ENCODE measurements at regions not wholly inside any gene's neighbourhood (a gene's known extent, or its start where the extent isn't known, plus 50 kb on each side); places are given as distances from the start of the nearest gene placed in this dataset.

DNA sequence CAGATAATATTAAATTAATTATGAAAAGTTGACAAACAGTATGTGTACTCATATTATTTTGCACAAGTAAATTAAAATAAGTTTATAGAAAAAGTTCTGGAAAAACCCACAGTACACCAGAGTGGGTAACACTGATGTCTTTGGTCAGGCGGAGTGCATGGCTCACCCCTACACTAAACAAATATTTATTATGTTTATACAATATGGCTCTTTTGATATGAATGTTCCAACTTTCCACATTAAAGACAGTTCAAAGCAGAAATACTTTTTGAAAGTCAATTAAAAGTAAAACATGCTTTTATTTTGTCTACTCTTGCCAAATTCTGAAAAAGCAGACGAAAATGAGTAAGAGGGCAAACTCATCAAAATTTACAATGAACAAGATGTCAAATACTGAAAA, 56.2 kb upstream of the DCBLD2 start:
- H3K4me3 ChIP-seq (ENCODE audit: low read depth, low read length): no peak overlapping the region
- H3K27me3 ChIP-seq (replicated peaks): no peaks in the 10 kb centered on the region
- no peaks in the 10 kb centered on the region for H3K36me3 ChIP-seq (replicated peaks)
- in situ Hi-C loops (cut with HindIII; ENCODE audit: low pct_ligation_motif_present, low sequenced_read_pairs): no loop called here
- H3K27ac ChIP-seq: no peak overlapping the region
- TF ChIP-seq CTCF (IDR thresholded peaks at IDR 0.05; ENCODE audit: low read depth, low read length, missing control alignments): no peak
- DNase-seq: no peak

DNA sequence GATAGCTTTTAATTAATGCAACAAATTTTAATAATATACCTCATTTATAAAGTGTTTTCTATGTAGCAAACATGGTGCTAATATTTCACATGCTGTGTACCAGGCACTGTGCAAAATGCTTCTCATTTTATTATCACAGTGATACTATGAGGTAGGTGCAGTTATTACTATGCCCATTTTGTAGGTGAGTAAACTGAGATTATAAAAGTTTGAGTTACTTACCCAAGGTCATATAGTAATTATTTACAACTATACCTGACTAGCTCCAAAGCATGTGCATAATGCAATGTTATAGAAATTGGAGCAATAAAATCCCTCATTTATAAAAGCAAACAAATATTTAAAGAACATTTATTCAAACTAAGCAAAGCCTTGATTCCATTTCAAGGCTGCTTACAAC, 54.5 kb upstream of the DCBLD2 start:
- Histone ChIP-seq H3K36me3 (replicated peaks) (no peaks in the 10 kb centered on the region), H3K27ac (no peak overlapping the region), H3K4me3 (ENCODE audit: low read depth, low read length) (no peak overlapping the region), H3K27me3 (replicated peaks) (no peaks in the 10 kb centered on the region)
- no peak for TF ChIP-seq CTCF (IDR thresholded peaks at IDR 0.05; ENCODE audit: low read depth, low read length, missing control alignments)
- in situ Hi-C loops (cut with HindIII; ENCODE audit: low pct_ligation_motif_present, low sequenced_read_pairs): no loop called here
- DNase-seq: no peak

DNA sequence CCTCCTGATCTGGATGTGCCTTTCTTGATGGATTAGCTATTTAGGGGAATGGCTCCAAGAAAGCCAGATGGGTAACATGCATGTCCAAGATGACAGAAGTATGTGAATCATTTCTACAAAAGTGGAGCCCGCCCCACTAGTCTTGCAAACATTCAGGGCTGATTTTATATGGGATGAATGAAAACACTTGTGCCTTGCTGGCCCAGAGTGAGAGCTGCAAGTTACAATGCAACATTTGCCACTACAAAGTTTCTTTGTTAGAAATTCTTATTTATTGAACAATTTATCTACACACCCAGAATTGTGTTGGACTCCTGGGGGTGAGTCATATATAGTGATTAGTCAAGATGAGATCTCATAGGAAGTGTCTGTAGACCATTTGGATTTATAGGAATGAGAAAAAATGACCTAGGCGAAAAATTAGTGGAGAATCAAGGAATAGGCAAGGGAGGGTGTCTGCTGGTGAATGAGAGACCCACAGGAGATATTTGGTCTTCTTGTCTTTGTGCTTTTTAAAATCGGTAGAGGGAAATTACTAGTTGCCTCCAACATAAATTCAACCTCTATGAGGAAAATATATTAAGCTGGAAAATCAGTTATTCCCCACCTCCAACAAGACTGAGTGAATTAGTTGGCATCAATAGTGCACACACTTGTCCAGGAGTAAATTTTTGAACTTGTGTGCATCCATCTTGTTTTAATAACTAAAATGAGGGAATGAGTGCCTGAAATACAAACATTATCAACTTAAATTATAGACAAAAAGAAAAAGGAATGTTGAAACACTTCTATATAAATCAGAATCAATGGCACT, 53.5 kb upstream of the DCBLD2 start:
- Histone ChIP-seq H3K36me3 (replicated peaks) (no peaks in the 10 kb centered on the region), H3K27me3 (replicated peaks) (no peaks in the 10 kb centered on the region), H3K4me3 (ENCODE audit: low read depth, low read length) (no peak overlapping the region), H3K27ac (no peak overlapping the region)
- DNase-seq: no peak
- no peak for TF ChIP-seq CTCF (IDR thresholded peaks at IDR 0.05; ENCODE audit: low read depth, low read length, missing control alignments)
- in situ Hi-C loops (cut with HindIII; ENCODE audit: low pct_ligation_motif_present, low sequenced_read_pairs): no loop called here

GRCh38 chr3:98954242-98954641, 52.7 kb upstream of the DCBLD2 start:
- Histone ChIP-seq H3K4me3 (ENCODE audit: low read depth, low read length) (no peak overlapping the region), H3K27ac (no peak overlapping the region), H3K27me3 (replicated peaks) (no peaks in the 10 kb centered on the region), H3K36me3 (replicated peaks) (no peaks in the 10 kb centered on the region)
- in situ Hi-C loops (cut with HindIII; ENCODE audit: low pct_ligation_motif_present, low sequenced_read_pairs): no loop called here
- TF ChIP-seq CTCF (IDR thresholded peaks at IDR 0.05; ENCODE audit: low read depth, low read length, missing control alignments): no peak
- DNase-seq: no peak

DNA sequence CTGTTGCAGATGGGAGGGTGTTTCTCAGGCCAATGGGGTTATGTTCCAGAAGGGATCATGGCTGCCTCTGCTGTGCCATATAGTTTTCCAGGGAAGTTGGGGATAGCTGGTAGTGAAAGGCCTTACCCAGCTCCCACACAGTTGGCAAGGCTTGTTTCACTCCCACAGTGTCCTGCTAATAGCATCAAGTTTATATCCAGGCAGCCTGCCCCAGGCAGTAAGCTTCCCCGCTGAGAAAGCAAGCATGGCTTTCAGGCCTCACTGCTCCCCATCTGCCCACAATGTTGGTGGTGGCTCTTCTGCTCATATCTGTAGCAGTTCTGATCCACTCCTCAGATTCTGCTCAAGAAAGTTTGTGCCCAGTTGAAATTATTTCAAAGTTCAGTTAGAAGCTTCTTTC, 50.9 kb upstream of the DCBLD2 start:
- DNase-seq: no peak
- TF ChIP-seq CTCF (IDR thresholded peaks at IDR 0.05; ENCODE audit: low read depth, low read length, missing control alignments): no peak
- H3K36me3 ChIP-seq (replicated peaks): no peaks in the 10 kb centered on the region
- H3K27me3 ChIP-seq (replicated peaks): no peaks in the 10 kb centered on the region
- in situ Hi-C loops (cut with HindIII; ENCODE audit: low pct_ligation_motif_present, low sequenced_read_pairs): no loop called here
- no peak overlapping the region for H3K27ac ChIP-seq
- H3K4me3 ChIP-seq (ENCODE audit: low read depth, low read length): no peak overlapping the region
